Right lobe of liver (tissue), 4 donors: ENCODE measurements at regions not wholly inside any gene's neighbourhood (a gene's known extent, or its start where the extent isn't known, plus 50 kb on each side); places are given as distances from the start of the nearest gene placed in this dataset.

ENCODE experiments used
- POLR2A ChIP-seq: fragments of 450-650 bp; IDR thresholded peaks from one replicate; pipeline ENCODE4 v1.6.1; 2017; ENCODE audit warnings: antibody characterized with exemption, mild to moderate bottlenecking
- TF ChIP-seq, protein P1 (sequence below), 4 donors: fragments of 200-600 bp in 3 of 4; fragments of 450-650 bp in 1 of 4; IDR thresholded peaks; one replicate each; pipeline versions ENCODE4 v1.5.1 to v1.8.0; 2016 to 2022; ENCODE audit warnings: antibody characterized with exemption in 4 of 4, mild to moderate bottlenecking in 2 of 4
- donor health status: DM: no; HTN: no; CAD: no.
- donor health status: DM: no; HTN: no; CAD: no.
- donor health status: DM: no; HTN: yes; CAD: no.

DNA sequence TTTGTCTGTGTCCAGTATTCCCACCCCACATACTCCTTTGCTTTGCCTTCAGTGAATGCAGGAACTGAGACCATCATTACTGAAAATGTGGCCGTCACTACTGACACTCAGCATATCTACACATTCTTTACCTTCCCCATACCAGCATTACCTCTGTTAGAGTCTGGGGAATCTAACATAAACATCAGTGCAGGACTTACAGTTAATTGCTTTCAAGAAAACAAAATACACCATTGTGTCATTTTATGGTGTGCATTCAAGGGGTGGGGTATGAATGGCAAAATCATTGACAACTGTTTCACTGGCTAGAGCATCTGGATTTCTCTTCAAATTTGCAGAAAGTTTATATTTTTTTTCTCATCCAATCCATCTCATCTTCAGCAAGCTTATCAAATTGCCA is 731.4 kb upstream of the RIOK2 start:
- TF ChIP-seq POLR2A = no peak
- TF ChIP-seq, protein P1, sequence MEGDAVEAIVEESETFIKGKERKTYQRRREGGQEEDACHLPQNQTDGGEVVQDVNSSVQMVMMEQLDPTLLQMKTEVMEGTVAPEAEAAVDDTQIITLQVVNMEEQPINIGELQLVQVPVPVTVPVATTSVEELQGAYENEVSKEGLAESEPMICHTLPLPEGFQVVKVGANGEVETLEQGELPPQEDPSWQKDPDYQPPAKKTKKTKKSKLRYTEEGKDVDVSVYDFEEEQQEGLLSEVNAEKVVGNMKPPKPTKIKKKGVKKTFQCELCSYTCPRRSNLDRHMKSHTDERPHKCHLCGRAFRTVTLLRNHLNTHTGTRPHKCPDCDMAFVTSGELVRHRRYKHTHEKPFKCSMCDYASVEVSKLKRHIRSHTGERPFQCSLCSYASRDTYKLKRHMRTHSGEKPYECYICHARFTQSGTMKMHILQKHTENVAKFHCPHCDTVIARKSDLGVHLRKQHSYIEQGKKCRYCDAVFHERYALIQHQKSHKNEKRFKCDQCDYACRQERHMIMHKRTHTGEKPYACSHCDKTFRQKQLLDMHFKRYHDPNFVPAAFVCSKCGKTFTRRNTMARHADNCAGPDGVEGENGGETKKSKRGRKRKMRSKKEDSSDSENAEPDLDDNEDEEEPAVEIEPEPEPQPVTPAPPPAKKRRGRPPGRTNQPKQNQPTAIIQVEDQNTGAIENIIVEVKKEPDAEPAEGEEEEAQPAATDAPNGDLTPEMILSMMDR (IDR thresholded peaks at IDR 0.05) = no peak
